GM23338 (cell line): ENCODE measurements at regions not wholly inside any gene's neighbourhood (a gene's known extent, or its start where the extent isn't known, plus 50 kb on each side); places are given as distances from the start of the nearest gene placed in this dataset.

Experiments
- ATAC-seq: fragments of 200-7000 bp; cut with Tn5 transposase; 3 replicates; pipeline ENCODE4 v1.9.1; 2020
- DNase-seq: peaks from one replicate; pipeline ENCODE4 v3.0.0-alpha.2; 2015; ENCODE audit warnings: low spot score
- H2AFZ ChIP-seq: fragments of 200-600 bp; sonication (generic); 2 replicates; pipeline ENCODE4 v1.8.0; 2016; ENCODE audit warnings: antibody characterized with exemption, mild to moderate bottlenecking, moderate library complexity
- H3F3A ChIP-seq: fragments of 200-600 bp; sonication (generic); replicated peaks from 2 replicates; pipeline ENCODE4 v1.8.0; 2017; ENCODE audit warnings: antibody characterized with exemption, mixed run types, low read depth
- H3K27ac ChIP-seq: fragments of 200-600 bp; sonication (generic); 2 replicates; pipeline ENCODE4 v1.6.1; 2016; ENCODE audit warnings: low read depth
- H3K27me3 ChIP-seq: fragments of 200-600 bp; sonication (generic); 2 replicates; pipeline ENCODE4 v1.8.0; 2016; ENCODE audit warnings: mild to moderate bottlenecking, mixed run types, moderate library complexity; ENCODE audit not compliant: insufficient read depth
- H3K36me3 ChIP-seq: fragments of 200-600 bp; sonication (generic); 2 replicates; pipeline ENCODE4 v1.8.0; 2016; ENCODE audit warnings: mild to moderate bottlenecking; ENCODE audit not compliant: insufficient read depth
- H3K4me1 ChIP-seq: fragments of 200-600 bp; sonication (generic); 2 replicates; pipeline ENCODE4 v1.8.0; 2016; ENCODE audit warnings: mild to moderate bottlenecking, moderate library complexity; ENCODE audit not compliant: insufficient read depth
- H3K4me2 ChIP-seq: fragments of 200-600 bp; sonication (generic); 2 replicates; pipeline ENCODE4 v1.7.1; 2017; ENCODE audit warnings: mixed run types
- H3K4me3 ChIP-seq: fragments of 200-600 bp; sonication (generic); 2 replicates; pipeline ENCODE4 v1.6.1; 2016; ENCODE audit warnings: mixed run types
- H3K79me2 ChIP-seq: fragments of 200-600 bp; sonication (generic); replicated peaks from 2 replicates; pipeline ENCODE4 v1.8.0; 2017; ENCODE audit warnings: mild to moderate bottlenecking; ENCODE audit not compliant: insufficient read depth
- H3K9me2 ChIP-seq: fragments of 200-600 bp; sonication (generic); 2 replicates; pipeline ENCODE4 v1.8.0; 2017; ENCODE audit not compliant: insufficient read depth
- H4K20me1 ChIP-seq: fragments of 200-600 bp; sonication (generic); replicated peaks from 2 replicates; pipeline ENCODE4 v1.8.0; 2017; ENCODE audit warnings: mild to moderate bottlenecking; ENCODE audit not compliant: insufficient read depth
- H3K27ac Mint-ChIP-seq: 2 replicates; pipeline ENCODE4 v1.8.0; 2020; ENCODE audit warnings: inconsistent platforms, mild to moderate bottlenecking, moderate library complexity, mixed read lengths
- H3K27me3 Mint-ChIP-seq: 3 replicates; pipeline ENCODE4 v1.8.0; 2022; ENCODE audit warnings: low read depth, mild to moderate bottlenecking, moderate library complexity, mixed read lengths, inconsistent platforms; ENCODE audit not compliant: insufficient read depth, poor library complexity
- H3K36me3 Mint-ChIP-seq: 3 replicates; pipeline ENCODE4 v1.8.0; 2021; ENCODE audit warnings: low read depth, mild to moderate bottlenecking, inconsistent platforms, moderate library complexity, mixed read lengths
- H3K4me1 Mint-ChIP-seq: 3 replicates; pipeline ENCODE4 v1.8.0; 2020; ENCODE audit warnings: mild to moderate bottlenecking, inconsistent platforms, mixed read lengths
- H3K4me3 Mint-ChIP-seq: 3 replicates; pipeline ENCODE4 v1.8.0; 2021; ENCODE audit warnings: moderate library complexity, mild to moderate bottlenecking, inconsistent platforms, mixed read lengths
- H3K9me3 Mint-ChIP-seq: 3 replicates; pipeline ENCODE4 v1.8.0; 2020; ENCODE audit warnings: moderate library complexity, mild to moderate bottlenecking, inconsistent platforms, mixed read lengths
- CREB1 ChIP-seq: fragments of 250-450 bp; sonication (Bioruptor Pico); IDR thresholded peaks from 2 replicates; pipeline ENCODE4 v1.5.0; 2020; ENCODE audit warnings: low read depth, mild to moderate bottlenecking, moderate library complexity
- EZH2 ChIP-seq: fragments of 200-600 bp; sonication (generic); IDR thresholded peaks from one replicate; pipeline ENCODE4 v1.8.0; 2017; ENCODE audit warnings: antibody characterized with exemption, mild to moderate bottlenecking, low read depth; ENCODE audit not compliant: unreplicated experiment
- EZH2phosphoT487 ChIP-seq: fragments of 200-600 bp; sonication (generic); IDR thresholded peaks from one replicate; pipeline ENCODE4 v1.8.1; 2018; ENCODE audit warnings: antibody characterized with exemption; ENCODE audit not compliant: unreplicated experiment
- JUNB ChIP-seq: IDR thresholded peaks from one replicate; pipeline ENCODE4 v1.6.1; 2016; ENCODE audit warnings: antibody characterized with exemption; ENCODE audit not compliant: unreplicated experiment
- NANOG ChIP-seq: IDR thresholded peaks from 2 replicates; pipeline ENCODE4 v1.6.1; 2016; ENCODE audit warnings: antibody characterized with exemption, borderline replicate concordance
- POLR2AphosphoS5 ChIP-seq: IDR thresholded peaks from 2 replicates; pipeline ENCODE4 v1.6.1; 2016; ENCODE audit warnings: antibody characterized with exemption, low read depth
- STAT1 ChIP-seq: IDR thresholded peaks from one replicate; pipeline ENCODE4 v1.6.1; 2016; ENCODE audit warnings: antibody characterized with exemption; ENCODE audit not compliant: unreplicated experiment
- ZNF114 ChIP-seq: fragments of 250-450 bp; sonication (Bioruptor Pico); IDR thresholded peaks from 2 replicates; pipeline ENCODE4 v1.5.0; 2020; ENCODE audit warnings: mild to moderate bottlenecking, moderate library complexity
- ZNF331 ChIP-seq: fragments of 250-450 bp; sonication (Bioruptor Pico); IDR thresholded peaks from 2 replicates; pipeline ENCODE4 v1.5.0; 2020; ENCODE audit warnings: low read depth, mild to moderate bottlenecking, moderate library complexity
- TF ChIP-seq, protein P1 (sequence below): IDR thresholded peaks from one replicate; pipeline ENCODE4 v1.6.1; 2018; ENCODE audit warnings: antibody characterized with exemption; ENCODE audit not compliant: unreplicated experiment
- TF ChIP-seq, protein P2 (sequence below), 2 experiments: fragments of 200-600 bp in 1 of 2; sonication (generic) in 1 of 2; conservative IDR thresholded peaks; 2 replicates each; pipeline versions ENCODE4 v1.5.1 to v1.6.1; 2016 to 2017; ENCODE audit warnings: antibody characterized with exemption in 2 of 2, low read depth in 2 of 2, mild to moderate bottlenecking in 2 of 2, moderate library complexity in 1 of 2
- TF ChIP-seq, protein P3 (sequence below): IDR thresholded peaks from 2 replicates; pipeline ENCODE4 v1.6.1; 2016; ENCODE audit warnings: antibody characterized with exemption

DNA sequence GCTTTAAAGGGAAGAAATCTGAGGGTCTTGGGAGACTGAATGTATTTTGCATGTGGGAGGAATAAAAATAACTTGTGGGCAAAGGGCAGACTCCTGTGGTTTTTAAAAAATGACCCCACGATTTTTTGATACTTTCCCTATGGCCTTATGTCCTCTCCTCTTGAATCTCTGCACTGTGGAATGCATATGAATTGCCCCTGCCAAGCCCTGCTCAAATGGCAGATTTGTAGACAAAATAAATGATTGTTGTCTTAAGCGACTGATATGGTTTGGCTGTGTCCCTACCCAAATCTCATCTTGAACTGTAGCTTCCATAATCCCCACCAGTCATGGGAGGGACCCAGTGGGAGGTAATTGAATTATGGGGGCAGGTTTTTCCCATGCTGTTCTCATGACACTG, 223.8 kb downstream of the DACT1 start (continued):
- TF ChIP-seq, protein P1, sequence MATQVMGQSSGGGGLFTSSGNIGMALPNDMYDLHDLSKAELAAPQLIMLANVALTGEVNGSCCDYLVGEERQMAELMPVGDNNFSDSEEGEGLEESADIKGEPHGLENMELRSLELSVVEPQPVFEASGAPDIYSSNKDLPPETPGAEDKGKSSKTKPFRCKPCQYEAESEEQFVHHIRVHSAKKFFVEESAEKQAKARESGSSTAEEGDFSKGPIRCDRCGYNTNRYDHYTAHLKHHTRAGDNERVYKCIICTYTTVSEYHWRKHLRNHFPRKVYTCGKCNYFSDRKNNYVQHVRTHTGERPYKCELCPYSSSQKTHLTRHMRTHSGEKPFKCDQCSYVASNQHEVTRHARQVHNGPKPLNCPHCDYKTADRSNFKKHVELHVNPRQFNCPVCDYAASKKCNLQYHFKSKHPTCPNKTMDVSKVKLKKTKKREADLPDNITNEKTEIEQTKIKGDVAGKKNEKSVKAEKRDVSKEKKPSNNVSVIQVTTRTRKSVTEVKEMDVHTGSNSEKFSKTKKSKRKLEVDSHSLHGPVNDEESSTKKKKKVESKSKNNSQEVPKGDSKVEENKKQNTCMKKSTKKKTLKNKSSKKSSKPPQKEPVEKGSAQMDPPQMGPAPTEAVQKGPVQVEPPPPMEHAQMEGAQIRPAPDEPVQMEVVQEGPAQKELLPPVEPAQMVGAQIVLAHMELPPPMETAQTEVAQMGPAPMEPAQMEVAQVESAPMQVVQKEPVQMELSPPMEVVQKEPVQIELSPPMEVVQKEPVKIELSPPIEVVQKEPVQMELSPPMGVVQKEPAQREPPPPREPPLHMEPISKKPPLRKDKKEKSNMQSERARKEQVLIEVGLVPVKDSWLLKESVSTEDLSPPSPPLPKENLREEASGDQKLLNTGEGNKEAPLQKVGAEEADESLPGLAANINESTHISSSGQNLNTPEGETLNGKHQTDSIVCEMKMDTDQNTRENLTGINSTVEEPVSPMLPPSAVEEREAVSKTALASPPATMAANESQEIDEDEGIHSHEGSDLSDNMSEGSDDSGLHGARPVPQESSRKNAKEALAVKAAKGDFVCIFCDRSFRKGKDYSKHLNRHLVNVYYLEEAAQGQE = no peak
- TF ChIP-seq EZH2 (no peak), STAT1 (no peak), NANOG (no peak), CREB1 (CRISPR knock-in tag) (no peak), JUNB (no peak)
- TF ChIP-seq, protein P2, sequence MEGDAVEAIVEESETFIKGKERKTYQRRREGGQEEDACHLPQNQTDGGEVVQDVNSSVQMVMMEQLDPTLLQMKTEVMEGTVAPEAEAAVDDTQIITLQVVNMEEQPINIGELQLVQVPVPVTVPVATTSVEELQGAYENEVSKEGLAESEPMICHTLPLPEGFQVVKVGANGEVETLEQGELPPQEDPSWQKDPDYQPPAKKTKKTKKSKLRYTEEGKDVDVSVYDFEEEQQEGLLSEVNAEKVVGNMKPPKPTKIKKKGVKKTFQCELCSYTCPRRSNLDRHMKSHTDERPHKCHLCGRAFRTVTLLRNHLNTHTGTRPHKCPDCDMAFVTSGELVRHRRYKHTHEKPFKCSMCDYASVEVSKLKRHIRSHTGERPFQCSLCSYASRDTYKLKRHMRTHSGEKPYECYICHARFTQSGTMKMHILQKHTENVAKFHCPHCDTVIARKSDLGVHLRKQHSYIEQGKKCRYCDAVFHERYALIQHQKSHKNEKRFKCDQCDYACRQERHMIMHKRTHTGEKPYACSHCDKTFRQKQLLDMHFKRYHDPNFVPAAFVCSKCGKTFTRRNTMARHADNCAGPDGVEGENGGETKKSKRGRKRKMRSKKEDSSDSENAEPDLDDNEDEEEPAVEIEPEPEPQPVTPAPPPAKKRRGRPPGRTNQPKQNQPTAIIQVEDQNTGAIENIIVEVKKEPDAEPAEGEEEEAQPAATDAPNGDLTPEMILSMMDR (conservative IDR thresholded peaks at IDR 0.05; ENCODE audit: low read depth in 2 of 2) = no peak
- TF ChIP-seq, protein P3, sequence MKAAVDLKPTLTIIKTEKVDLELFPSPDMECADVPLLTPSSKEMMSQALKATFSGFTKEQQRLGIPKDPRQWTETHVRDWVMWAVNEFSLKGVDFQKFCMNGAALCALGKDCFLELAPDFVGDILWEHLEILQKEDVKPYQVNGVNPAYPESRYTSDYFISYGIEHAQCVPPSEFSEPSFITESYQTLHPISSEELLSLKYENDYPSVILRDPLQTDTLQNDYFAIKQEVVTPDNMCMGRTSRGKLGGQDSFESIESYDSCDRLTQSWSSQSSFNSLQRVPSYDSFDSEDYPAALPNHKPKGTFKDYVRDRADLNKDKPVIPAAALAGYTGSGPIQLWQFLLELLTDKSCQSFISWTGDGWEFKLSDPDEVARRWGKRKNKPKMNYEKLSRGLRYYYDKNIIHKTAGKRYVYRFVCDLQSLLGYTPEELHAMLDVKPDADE = no peak

DNA sequence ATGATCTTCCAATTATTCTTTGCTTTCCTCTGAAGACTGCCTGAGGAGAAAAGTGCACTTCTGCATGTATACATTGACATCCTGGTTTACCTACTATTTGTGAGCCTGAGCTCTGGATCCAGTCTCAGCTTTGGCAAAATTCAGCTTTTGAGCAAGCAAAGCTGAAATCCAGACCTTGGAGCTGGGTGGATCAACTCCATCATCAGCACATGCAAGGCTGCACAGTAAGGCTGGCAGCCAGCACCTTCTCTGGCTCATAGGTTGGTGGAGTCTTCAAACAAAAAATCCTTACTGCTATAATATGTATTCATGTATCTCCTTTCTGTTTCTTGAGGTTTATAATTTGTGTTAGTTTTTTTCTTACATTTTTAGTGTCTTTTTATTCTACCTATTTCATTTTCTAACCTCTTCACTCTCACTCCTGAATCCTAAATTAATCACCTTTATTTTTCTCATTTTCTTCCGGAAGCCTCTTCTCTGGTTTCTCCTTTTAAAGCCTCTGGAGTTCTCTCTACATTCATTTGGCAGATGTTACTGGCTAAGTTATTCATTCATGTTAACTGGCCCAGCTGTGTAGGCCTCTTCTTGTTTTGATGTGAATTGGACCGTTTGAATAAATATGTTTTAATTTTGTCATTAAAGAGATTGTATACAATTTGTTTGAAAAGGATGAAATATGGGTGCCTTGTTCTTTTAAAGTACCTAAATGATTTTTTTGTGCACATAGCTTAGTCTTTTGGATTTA, 224.8 kb downstream of the DACT1 start:
- Mint-ChIP-seq H3K9me3 (no peaks in the 10 kb centered on the region), H3K27me3 (peaks cover 2% of the 10 kb centered on the region), H3K27ac (no peak overlapping the region)
- no peak for TF ChIP-seq CREB1 (CRISPR knock-in tag)
- TF ChIP-seq POLR2AphosphoS5 = no peak
- no peak for TF ChIP-seq NANOG
- TF ChIP-seq EZH2phosphoT487 = no peak
- no peak for TF ChIP-seq ZNF331 (CRISPR knock-in tag)
- TF ChIP-seq, protein P2 (conservative IDR thresholded peaks at IDR 0.05; ENCODE audit: low read depth in 2 of 2) = no peak
- TF ChIP-seq, protein P3 = no peak
- no peak for TF ChIP-seq JUNB
- TF ChIP-seq ZNF114 = no peak

More for the DNA sequence above, 224.8 kb downstream of the DACT1 start:
- H4K20me1 ChIP-seq = no peaks in the 10 kb centered on the region
- H3K4me1 ChIP-seq = no peaks in the 10 kb centered on the region
- no peak for ATAC-seq
- Mint-ChIP-seq H3K36me3 (no peaks in the 10 kb centered on the region), H3K4me3 (no peak overlapping the region), H3K4me1 (0 out of 3 replicates have a peak, but pooled peaks cover 3% of the 10 kb centered on the region)
- DNase-seq = no peak
- H3K79me2 ChIP-seq = no peaks in the 10 kb centered on the region
- no peak overlapping the region for H3K4me3 ChIP-seq
- H3K9me2 ChIP-seq = no peaks in the 10 kb centered on the region
- H3K4me2 ChIP-seq = no peak overlapping the region
- H3K27me3 ChIP-seq = no peaks in the 10 kb centered on the region
- H3K36me3 ChIP-seq = no peaks in the 10 kb centered on the region
- H3K27ac ChIP-seq = no peak overlapping the region
- no peaks in the 10 kb centered on the region for H3F3A ChIP-seq
- H2AFZ ChIP-seq = no peak overlapping the region; the same call in 1 of the 2 replicates
